ENCODE measurements at regions not wholly inside any gene's neighbourhood (a gene's known extent, or its start where the extent isn't known, plus 50 kb on each side); places are given as distances from the start of the nearest gene placed in this dataset.
"Not testable (repeated sequence)": the region's sequence is repeated elsewhere in the genome, so short reads cannot be mapped to it uniquely, and the experiment has no call there.

DNA sequence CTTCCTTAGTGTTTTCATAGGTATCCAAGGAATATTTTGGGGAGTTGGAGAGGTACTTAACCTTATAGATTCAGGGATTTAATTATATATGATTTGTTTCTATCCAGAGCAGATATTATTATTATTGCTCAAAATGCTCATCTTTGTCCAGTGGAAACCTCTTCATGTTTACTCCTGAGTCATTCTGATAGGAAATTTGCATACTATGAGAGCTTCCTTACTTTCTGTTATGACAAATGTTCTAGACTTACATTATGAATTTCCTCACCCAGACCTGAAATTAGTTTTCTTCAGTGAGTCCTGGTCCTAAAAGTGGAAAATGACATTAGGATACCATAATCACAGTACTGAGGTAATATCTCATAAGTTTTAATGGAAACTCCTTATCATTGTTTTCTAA, 57.5 kb upstream of the PLPPR5 start:
- Histone ChIP-seq H3K27ac (ENCODE audit: low read depth, low read length) (no peak overlapping the region), H3K4ac (ENCODE audit: low read depth, low read length) (no peak overlapping the region), H2AK5ac (ENCODE audit: low read length) (no peak overlapping the region)

DNA sequence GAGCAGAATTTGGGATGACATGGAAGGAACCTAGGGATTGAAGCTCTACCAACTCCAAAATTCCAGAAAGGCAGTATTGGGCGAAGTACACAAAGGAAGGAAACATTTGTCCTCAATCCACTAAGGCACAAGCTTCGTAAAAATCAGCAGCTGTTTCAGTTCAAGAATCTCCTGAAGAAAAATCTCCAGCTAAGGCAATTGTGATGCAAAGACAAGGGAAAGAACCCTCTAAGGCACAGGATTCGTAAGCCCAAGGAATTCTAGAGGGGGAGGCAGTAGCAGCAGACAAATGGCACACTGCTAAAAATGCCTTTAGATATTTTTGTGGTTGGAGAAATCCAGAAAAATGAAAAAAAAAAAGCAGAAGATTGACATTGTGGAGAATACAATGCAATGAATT, 64.5 kb upstream of the PLPPR5 start:
- Histone ChIP-seq H3K4me3 (ENCODE audit: low read length) (no peak overlapping the region), H3K79me1 (ENCODE audit: low read length) (no peaks in the 10 kb centered on the region), H4K8ac (ENCODE audit: low read depth, low read length) (no peak overlapping the region), H3K18ac (ENCODE audit: low read length) (no peak overlapping the region), H3K4me2 (ENCODE audit: low read length) (no peak overlapping the region), H3K4me1 (ENCODE audit: control insufficient read depth, low read depth, low read length) (no peaks in the 10 kb centered on the region), H2BK120ac (ENCODE audit: low read depth, low read length) (no peak overlapping the region), H2BK5ac (ENCODE audit: low read length) (no peak overlapping the region), H3K36me3 (ENCODE audit: control insufficient read depth, insufficient read depth, low read length) (no peaks in the 10 kb centered on the region), H3K56ac (ENCODE audit: low read length) (no peak overlapping the region), H3K79me2 (ENCODE audit: control insufficient read depth, insufficient read depth, low read length) (no peaks in the 10 kb centered on the region), H2BK15ac (replicated peaks; ENCODE audit: low read depth) (no peak overlapping the region), H3K23ac (ENCODE audit: low read length) (no peak overlapping the region), H3K4ac (ENCODE audit: low read depth, low read length) (no peak overlapping the region), H3K9ac (ENCODE audit: low read length) (no peak overlapping the region), H3K27ac (ENCODE audit: low read depth, low read length) (no peak overlapping the region), H4K5ac (ENCODE audit: low read length) (no peak overlapping the region), H2AK5ac (ENCODE audit: low read length) (no peak overlapping the region), H3K27me3 (ENCODE audit: insufficient read depth, low read length, poor library complexity) (no peaks in the 10 kb centered on the region)
- WGBS (ENCODE audit: extremely low coverage, insufficient coverage, low lambda C conversion rate), result no CpG with 5 or more reads among the region's 3 CpGs
- DNase-seq, result peak; percentile 4

More for the DNA sequence above, 57.5 kb upstream of the PLPPR5 start:
- no peak overlapping the region for H2BK5ac ChIP-seq (ENCODE audit: low read length)
- no peak overlapping the region for H4K5ac ChIP-seq (ENCODE audit: low read length)
- no peak overlapping the region for H3K4me2 ChIP-seq (ENCODE audit: low read length)
- no peak overlapping the region for H3K9ac ChIP-seq (ENCODE audit: low read length)
- no peak overlapping the region for H2BK120ac ChIP-seq (ENCODE audit: low read depth, low read length)
- no peak overlapping the region for H2BK15ac ChIP-seq (replicated peaks; ENCODE audit: low read depth)
- no peaks in the 10 kb centered on the region for H3K27me3 ChIP-seq (ENCODE audit: insufficient read depth, low read length, poor library complexity)
- no peaks in the 10 kb centered on the region for H3K79me1 ChIP-seq (ENCODE audit: low read length)
- no peak overlapping the region for H4K8ac ChIP-seq (ENCODE audit: low read depth, low read length)
- H3K36me3 ChIP-seq (ENCODE audit: control insufficient read depth, insufficient read depth, low read length), result no peaks in the 10 kb centered on the region
- no peak overlapping the region for H3K56ac ChIP-seq (ENCODE audit: low read length)
- H3K79me2 ChIP-seq (ENCODE audit: control insufficient read depth, insufficient read depth, low read length), result no peaks in the 10 kb centered on the region
- no peak overlapping the region for H3K4me3 ChIP-seq (ENCODE audit: low read length)
- no peak overlapping the region for H3K23ac ChIP-seq (ENCODE audit: low read length)
- H3K4me1 ChIP-seq (ENCODE audit: control insufficient read depth, low read depth, low read length), result no peaks in the 10 kb centered on the region
- H3K18ac ChIP-seq (ENCODE audit: low read length), result no peak overlapping the region
- DNase-seq, result no peak

DNA sequence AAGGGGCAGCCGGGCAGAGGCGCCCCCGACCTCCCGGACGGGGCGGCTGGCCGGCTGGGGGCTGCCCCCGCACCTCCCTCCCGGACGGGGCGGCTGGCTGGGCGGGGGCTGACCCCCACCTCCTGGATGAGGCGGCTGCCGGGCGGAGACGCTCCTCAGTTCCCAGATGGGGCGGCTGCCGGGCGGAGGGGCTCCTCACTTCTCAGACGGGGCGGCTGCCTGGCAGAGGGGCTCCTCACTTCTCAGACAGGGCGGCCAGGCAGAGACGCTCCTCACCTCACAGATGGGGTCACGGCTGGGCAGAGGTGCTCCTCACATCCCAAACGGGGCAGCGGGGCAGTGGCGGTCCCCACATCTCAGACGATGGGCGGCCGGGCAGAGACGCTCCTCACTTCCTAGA, 73.9 kb upstream of the PLPPR5 start:
- H3K36me3 ChIP-seq (ENCODE audit: control insufficient read depth, insufficient read depth, low read length); H2BK120ac ChIP-seq (ENCODE audit: low read depth, low read length); H3K23ac ChIP-seq (ENCODE audit: low read length); H3K9ac ChIP-seq (ENCODE audit: low read length); H3K27me3 ChIP-seq (ENCODE audit: insufficient read depth, low read length, poor library complexity); H3K4me3 ChIP-seq (ENCODE audit: low read length); H3K4me1 ChIP-seq (ENCODE audit: control insufficient read depth, low read depth, low read length); H4K8ac ChIP-seq (ENCODE audit: low read depth, low read length); H3K27ac ChIP-seq (ENCODE audit: low read depth, low read length); H3K79me1 ChIP-seq (ENCODE audit: low read length); DNase-seq; H3K4ac ChIP-seq (ENCODE audit: low read depth, low read length); H3K56ac ChIP-seq (ENCODE audit: low read length); H2AK5ac ChIP-seq (ENCODE audit: low read length); H4K5ac ChIP-seq (ENCODE audit: low read length); H2BK5ac ChIP-seq (ENCODE audit: low read length); H3K4me2 ChIP-seq (ENCODE audit: low read length); H2BK15ac ChIP-seq (replicated peaks; ENCODE audit: low read depth); H3K18ac ChIP-seq (ENCODE audit: low read length); H3K79me2 ChIP-seq (ENCODE audit: control insufficient read depth, insufficient read depth, low read length): not testable (repeated sequence)
- no CpG with 5 or more reads among the region's 31 CpGs for WGBS (ENCODE audit: extremely low coverage, insufficient coverage, low lambda C conversion rate)

DNA sequence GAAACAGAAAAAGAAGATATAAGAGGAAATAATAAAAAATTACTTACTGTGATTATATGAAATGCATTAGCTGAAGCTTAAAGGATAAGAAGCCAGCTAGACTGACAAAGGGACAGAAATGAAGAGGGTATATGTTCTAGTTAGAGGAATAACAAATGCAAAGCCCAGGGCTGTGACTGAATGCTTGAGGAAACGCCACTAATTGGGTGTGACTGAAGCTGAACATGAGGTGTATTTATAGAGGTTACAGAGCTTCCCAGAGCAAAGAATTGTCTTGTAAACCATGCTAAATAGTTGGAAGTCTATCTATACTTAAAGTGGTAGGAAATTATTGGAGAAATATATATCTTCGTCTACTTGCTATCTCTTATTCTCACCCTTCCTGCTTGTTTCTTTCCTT, 77.7 kb upstream of the PLPPR5 start:
- no peaks in the 10 kb centered on the region for H3K27me3 ChIP-seq (ENCODE audit: insufficient read depth, low read length, poor library complexity)

DNA sequence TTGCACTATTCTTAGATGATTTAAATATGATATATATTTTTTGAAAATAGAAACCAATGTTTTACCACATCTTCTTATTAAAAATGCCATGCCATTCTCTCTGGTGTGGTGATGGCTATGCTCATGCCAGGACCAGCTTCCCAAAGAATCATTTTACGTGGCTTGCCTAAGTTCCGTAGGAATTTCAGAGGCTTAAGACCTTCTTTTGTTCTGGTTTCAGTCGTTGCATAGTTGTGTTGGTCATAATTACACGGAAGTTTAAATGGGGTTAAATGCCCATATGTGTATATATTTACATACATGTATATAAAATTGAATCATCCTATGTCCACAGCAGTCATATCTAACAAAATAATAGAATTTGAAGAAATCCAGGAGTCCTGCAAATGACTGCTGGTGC, 78.7 kb upstream of the PLPPR5 start:
- Histone ChIP-seq H3K4me1 (ENCODE audit: control insufficient read depth, low read depth, low read length) (no peaks in the 10 kb centered on the region), H3K4ac (ENCODE audit: low read depth, low read length) (no peak overlapping the region), H2BK120ac (ENCODE audit: low read depth, low read length) (no peak overlapping the region), H2BK15ac (replicated peaks; ENCODE audit: low read depth) (no peak overlapping the region), H2BK5ac (ENCODE audit: low read length) (no peak overlapping the region), H3K79me1 (ENCODE audit: low read length) (no peaks in the 10 kb centered on the region), H3K4me2 (ENCODE audit: low read length) (no peak overlapping the region), H3K27me3 (ENCODE audit: insufficient read depth, low read length, poor library complexity) (no peaks in the 10 kb centered on the region), H3K4me3 (ENCODE audit: low read length) (no peak overlapping the region), H4K5ac (ENCODE audit: low read length) (no peak overlapping the region), H3K56ac (ENCODE audit: low read length) (no peak overlapping the region), H3K9ac (ENCODE audit: low read length) (no peak overlapping the region), H3K36me3 (ENCODE audit: control insufficient read depth, insufficient read depth, low read length) (no peaks in the 10 kb centered on the region), H3K79me2 (ENCODE audit: control insufficient read depth, insufficient read depth, low read length) (no peaks in the 10 kb centered on the region), H3K18ac (ENCODE audit: low read length) (no peak overlapping the region), H3K27ac (ENCODE audit: low read depth, low read length) (no peak overlapping the region), H2AK5ac (ENCODE audit: low read length) (no peak overlapping the region), H3K23ac (ENCODE audit: low read length) (no peak overlapping the region), H4K8ac (ENCODE audit: low read depth, low read length) (no peak overlapping the region)
- no peak for DNase-seq
- no CpG with 5 or more reads among the region's 4 CpGs for WGBS (ENCODE audit: extremely low coverage, insufficient coverage, low lambda C conversion rate)

More for the DNA sequence above, 77.7 kb upstream of the PLPPR5 start:
- H3K4me2 ChIP-seq (ENCODE audit: low read length), result no peak overlapping the region
- DNase-seq, result no peak
- H3K36me3 ChIP-seq (ENCODE audit: control insufficient read depth, insufficient read depth, low read length), result no peaks in the 10 kb centered on the region
- H3K79me1 ChIP-seq (ENCODE audit: low read length), result no peaks in the 10 kb centered on the region
- no peak overlapping the region for H4K8ac ChIP-seq (ENCODE audit: low read depth, low read length)
- H2BK120ac ChIP-seq (ENCODE audit: low read depth, low read length), result no peak overlapping the region
- H3K23ac ChIP-seq (ENCODE audit: low read length), result no peak overlapping the region
- H3K79me2 ChIP-seq (ENCODE audit: control insufficient read depth, insufficient read depth, low read length), result no peaks in the 10 kb centered on the region
- H3K4me1 ChIP-seq (ENCODE audit: control insufficient read depth, low read depth, low read length), result no peaks in the 10 kb centered on the region
- H3K9ac ChIP-seq (ENCODE audit: low read length), result no peak overlapping the region
- no peak overlapping the region for H2AK5ac ChIP-seq (ENCODE audit: low read length)
- no peak overlapping the region for H3K4me3 ChIP-seq (ENCODE audit: low read length)
- H3K4ac ChIP-seq (ENCODE audit: low read depth, low read length), result no peak overlapping the region
- no peak overlapping the region for H4K5ac ChIP-seq (ENCODE audit: low read length)
- no CpG with 5 or more reads among the region's 2 CpGs for WGBS (ENCODE audit: extremely low coverage, insufficient coverage, low lambda C conversion rate)
- no peak overlapping the region for H3K18ac ChIP-seq (ENCODE audit: low read length)
- no peak overlapping the region for H2BK15ac ChIP-seq (replicated peaks; ENCODE audit: low read depth)
- H3K56ac ChIP-seq (ENCODE audit: low read length), result no peak overlapping the region
- H2BK5ac ChIP-seq (ENCODE audit: low read length), result no peak overlapping the region
- H3K27ac ChIP-seq (ENCODE audit: low read depth, low read length), result no peak overlapping the region

DNA sequence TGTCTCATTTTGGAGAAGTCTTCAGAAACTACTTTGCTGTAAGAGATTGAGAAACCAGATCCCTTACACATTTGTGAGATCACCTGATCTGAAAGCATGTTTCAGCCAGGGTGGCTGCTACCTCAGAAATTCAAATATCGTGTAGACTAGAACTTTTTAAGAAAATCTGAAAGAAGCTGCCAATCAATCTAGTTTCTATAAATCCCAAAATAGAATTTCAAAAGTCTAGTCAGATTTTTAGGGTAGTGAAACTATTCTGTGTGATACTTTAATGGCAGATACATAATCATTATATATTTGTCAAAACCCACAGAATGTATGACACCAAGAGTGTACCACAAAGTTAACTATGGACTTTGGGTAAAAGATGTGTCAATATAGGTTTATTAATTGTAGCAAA, 79.9 kb upstream of the PLPPR5 start:
- no peak overlapping the region for H3K56ac ChIP-seq (ENCODE audit: low read length)
- H3K36me3 ChIP-seq (ENCODE audit: control insufficient read depth, insufficient read depth, low read length), result no peaks in the 10 kb centered on the region
- no peak overlapping the region for H2BK120ac ChIP-seq (ENCODE audit: low read depth, low read length)
- no peak overlapping the region for H2BK5ac ChIP-seq (ENCODE audit: low read length)
- no CpG with 5 or more reads among the region's 1 CpG for WGBS (ENCODE audit: extremely low coverage, insufficient coverage, low lambda C conversion rate)
- no peak for DNase-seq
- H4K5ac ChIP-seq (ENCODE audit: low read length), result no peak overlapping the region
- H3K4me1 ChIP-seq (ENCODE audit: control insufficient read depth, low read depth, low read length), result no peaks in the 10 kb centered on the region
- no peak overlapping the region for H4K8ac ChIP-seq (ENCODE audit: low read depth, low read length)
- no peak overlapping the region for H3K18ac ChIP-seq (ENCODE audit: low read length)
- no peak overlapping the region for H3K4me3 ChIP-seq (ENCODE audit: low read length)
- H3K27me3 ChIP-seq (ENCODE audit: insufficient read depth, low read length, poor library complexity), result no peaks in the 10 kb centered on the region
- H3K27ac ChIP-seq (ENCODE audit: low read depth, low read length), result no peak overlapping the region
- H3K4me2 ChIP-seq (ENCODE audit: low read length), result no peak overlapping the region
- no peak overlapping the region for H2BK15ac ChIP-seq (replicated peaks; ENCODE audit: low read depth)
- no peaks in the 10 kb centered on the region for H3K79me2 ChIP-seq (ENCODE audit: control insufficient read depth, insufficient read depth, low read length)
- no peak overlapping the region for H3K9ac ChIP-seq (ENCODE audit: low read length)
- no peak overlapping the region for H2AK5ac ChIP-seq (ENCODE audit: low read length)
- no peak overlapping the region for H3K23ac ChIP-seq (ENCODE audit: low read length)
- H3K4ac ChIP-seq (ENCODE audit: low read depth, low read length), result no peak overlapping the region
- no peaks in the 10 kb centered on the region for H3K79me1 ChIP-seq (ENCODE audit: low read length)
